ENCODE measurements at regions not wholly inside any gene's neighbourhood (a gene's known extent, or its start where the extent isn't known, plus 50 kb on each side); places are given as distances from the start of the nearest gene placed in this dataset.

- Mint-ChIP-seq H3K27me3 (ENCODE audit: unreplicated experiment) (no peaks in the 10 kb centered on the region), H3K36me3 (ENCODE audit: insufficient read depth, unreplicated experiment) (no peaks in the 10 kb centered on the region), H3K27ac (ENCODE audit: unreplicated experiment) (no peak overlapping the region), H3K9me3 (ENCODE audit: low read depth, unreplicated experiment) (peaks cover 22% of the 10 kb centered on the region), H3K4me1 (ENCODE audit: low read depth, unreplicated experiment) (no peaks in the 10 kb centered on the region), H3K4me3 (ENCODE audit: low read depth, unreplicated experiment) (no peak overlapping the region)
- no peak for TF ChIP-seq CTCF (IDR thresholded peaks at IDR 0.05; ENCODE audit: unreplicated experiment)
- BruUV-seq (replicated peaks) = no TSS peak
- intact Hi-C loops (cut with micrococcal nuclease; ENCODE audit: unreplicated experiment) = no loop called here
- no peak for DNase-seq
- CTCF ChIA-PET = no interaction called here
Observed at GRCh38 chr12:128150961-128151360, 116.0 kb upstream of the TMEM132C start.

- Mint-ChIP-seq H3K9me3 (ENCODE audit: low read depth, unreplicated experiment) (peaks cover 20% of the 10 kb centered on the region), H3K4me1 (ENCODE audit: low read depth, unreplicated experiment) (no peaks in the 10 kb centered on the region), H3K36me3 (ENCODE audit: insufficient read depth, unreplicated experiment) (no peaks in the 10 kb centered on the region), H3K4me3 (ENCODE audit: low read depth, unreplicated experiment) (no peak overlapping the region), H3K27me3 (ENCODE audit: unreplicated experiment) (no peaks in the 10 kb centered on the region), H3K27ac (ENCODE audit: unreplicated experiment) (no peak overlapping the region)
- BruUV-seq (replicated peaks) = no TSS peak
- intact Hi-C loops (cut with micrococcal nuclease; ENCODE audit: unreplicated experiment) = no loop called here
- CTCF ChIA-PET = no interaction called here
- DNase-seq = no peak
- no peak for TF ChIP-seq CTCF (IDR thresholded peaks at IDR 0.05; ENCODE audit: unreplicated experiment)
Observed at GRCh38 chr12:128155571-128155970, 111.4 kb upstream of the TMEM132C start.

GRCh38 chr12:128163086-128163485 is 103.9 kb upstream of the TMEM132C start:
- Mint-ChIP-seq H3K9me3 (ENCODE audit: low read depth, unreplicated experiment) (no peaks in the 10 kb centered on the region), H3K4me1 (ENCODE audit: low read depth, unreplicated experiment) (no peaks in the 10 kb centered on the region), H3K4me3 (ENCODE audit: low read depth, unreplicated experiment) (no peak overlapping the region), H3K27ac (ENCODE audit: unreplicated experiment) (no peak overlapping the region), H3K36me3 (ENCODE audit: insufficient read depth, unreplicated experiment) (no peaks in the 10 kb centered on the region), H3K27me3 (ENCODE audit: unreplicated experiment) (no peaks in the 10 kb centered on the region)
- no peak for TF ChIP-seq CTCF (IDR thresholded peaks at IDR 0.05; ENCODE audit: unreplicated experiment)
- CTCF ChIA-PET = no interaction called here
- BruUV-seq (replicated peaks) = no TSS peak
- intact Hi-C loops (cut with micrococcal nuclease; ENCODE audit: unreplicated experiment) = no loop called here
- no peak for DNase-seq

- intact Hi-C loops (cut with micrococcal nuclease; ENCODE audit: unreplicated experiment) = no loop called here
- peaks cover 6% of the 10 kb centered on the region for H3K9me3 Mint-ChIP-seq (ENCODE audit: low read depth, unreplicated experiment)
- H3K27ac Mint-ChIP-seq (ENCODE audit: unreplicated experiment) = no peak overlapping the region
- no peaks in the 10 kb centered on the region for H3K36me3 Mint-ChIP-seq (ENCODE audit: insufficient read depth, unreplicated experiment)
- TF ChIP-seq CTCF (IDR thresholded peaks at IDR 0.05; ENCODE audit: unreplicated experiment) = no peak
- CTCF ChIA-PET = no interaction called here
- DNase-seq = no peak
- no peaks in the 10 kb centered on the region for H3K4me1 Mint-ChIP-seq (ENCODE audit: low read depth, unreplicated experiment)
- no peaks in the 10 kb centered on the region for H3K27me3 Mint-ChIP-seq (ENCODE audit: unreplicated experiment)
- no peak overlapping the region for H3K4me3 Mint-ChIP-seq (ENCODE audit: low read depth, unreplicated experiment)
- BruUV-seq (replicated peaks) = no TSS peak
Observed at GRCh38 chr12:128164533-128164932, 102.4 kb upstream of the TMEM132C start.

GRCh38 chr12:128165387-128165786 is 101.6 kb upstream of the TMEM132C start:
- CTCF ChIA-PET = no interaction called here
- no peak for DNase-seq
- no peak for TF ChIP-seq CTCF (IDR thresholded peaks at IDR 0.05; ENCODE audit: unreplicated experiment)
- intact Hi-C loops (cut with micrococcal nuclease; ENCODE audit: unreplicated experiment) = no loop called here
- no peaks in the 10 kb centered on the region for H3K4me1 Mint-ChIP-seq (ENCODE audit: low read depth, unreplicated experiment)
- peaks cover 9% of the 10 kb centered on the region for H3K9me3 Mint-ChIP-seq (ENCODE audit: low read depth, unreplicated experiment)
- H3K36me3 Mint-ChIP-seq (ENCODE audit: insufficient read depth, unreplicated experiment) = no peaks in the 10 kb centered on the region
- H3K4me3 Mint-ChIP-seq (ENCODE audit: low read depth, unreplicated experiment) = no peak overlapping the region
- H3K27me3 Mint-ChIP-seq (ENCODE audit: unreplicated experiment) = no peaks in the 10 kb centered on the region
- H3K27ac Mint-ChIP-seq (ENCODE audit: unreplicated experiment) = no peak overlapping the region
- no TSS peak for BruUV-seq (replicated peaks)
